ENCODE measurements at regions not wholly inside any gene's neighbourhood (a gene's known extent, or its start where the extent isn't known, plus 50 kb on each side); places are given as distances from the start of the nearest gene placed in this dataset.

GRCh38 chr10:84704101-84704500 is 375.7 kb downstream of the CCSER2 start:
- H3K18ac ChIP-seq (ENCODE audit: low read depth, low read length) = no peak overlapping the region
- CTCF ChIA-PET = no interaction called here

More at GRCh38 chr10:84704101-84704500, 375.7 kb downstream of the CCSER2 start:
- H3K79me1 ChIP-seq (ENCODE audit: low read depth in 1 of 2, low read length in 2 of 2) = no peaks in the 10 kb centered on the region
- H3K4me2 ChIP-seq (ENCODE audit: low read depth, low read length) = no peak overlapping the region
- H4K8ac ChIP-seq (ENCODE audit: low read depth in 2 of 2, low read length in 2 of 2) = no peak overlapping the region
- H3K27ac ChIP-seq (ENCODE audit: insufficient read depth, low read length) = no peak overlapping the region
- H3K4me3 ChIP-seq (ENCODE audit: insufficient read depth, low read depth, low read length) = no peak overlapping the region
- no CpG with 5 or more reads among the region's 3 CpGs for WGBS, 2 experiments (ENCODE audit: extremely low coverage in 2 of 2, insufficient read length in 1 of 2)
- ATAC-seq (ENCODE audit: low read depth) (no peak), DNase-seq (no peak)
- no peak overlapping the region for H2BK20ac ChIP-seq (ENCODE audit: low read depth, low read length)
- H4K91ac ChIP-seq (ENCODE audit: insufficient read depth, low read depth, low read length) = no peak overlapping the region
- H3K23ac ChIP-seq (ENCODE audit: low read depth, low read length) = no peak overlapping the region
- H3K14ac ChIP-seq (replicated peaks; ENCODE audit: low read depth, low read length) = no peak overlapping the region
- H3K4me1 ChIP-seq (ENCODE audit: control insufficient read depth, insufficient read depth, low read length) = no peaks in the 10 kb centered on the region
- BruUV-seq (replicated peaks) = no TSS peak
- in situ Hi-C loops (cut with MboI; ENCODE audit: low sequenced_read_pairs) = no loop called here
- dilution Hi-C loops (cut with HindIII; ENCODE audit: low sequenced_read_pairs, unreplicated experiment) = no loop called here
- H4K5ac ChIP-seq (ENCODE audit: low read depth, low read length) = no peak overlapping the region
- H3K9me1 ChIP-seq (ENCODE audit: insufficient read depth, low read length) = no peaks in the 10 kb centered on the region
- H3K27me3 ChIP-seq (ENCODE audit: control insufficient read depth, insufficient read depth, low read length) = no peaks in the 10 kb centered on the region
- H2BK120ac ChIP-seq (ENCODE audit: low read depth, low read length) = no peak overlapping the region
- H2AK5ac ChIP-seq (ENCODE audit: low read depth, low read length) = no peak overlapping the region
- H2BK15ac ChIP-seq (ENCODE audit: low read depth, low read length) = no peak overlapping the region
- no peak overlapping the region for H2AFZ ChIP-seq (replicated peaks; ENCODE audit: low read length, poor library complexity)
- no peak overlapping the region for H3K4ac ChIP-seq (ENCODE audit: low read depth, low read length)
- no peaks in the 10 kb centered on the region for H3K36me3 ChIP-seq (ENCODE audit: control insufficient read depth, insufficient read depth, low read length)
- H3K56ac ChIP-seq (ENCODE audit: extremely low read depth, insufficient read depth, low read length) = no peak overlapping the region
- no peak overlapping the region for H2AK9ac ChIP-seq (replicated peaks; ENCODE audit: low read depth, low read length, poor library complexity)
- POLR2A ChIA-PET (ENCODE audit: unreplicated experiment) = no interaction called here
- TF ChIP-seq FOS (IDR thresholded peaks at IDR 0.05; ENCODE audit: low read depth, low read length) = no peak
- TF ChIP-seq USF2 (IDR thresholded peaks at IDR 0.05; ENCODE audit: low read depth, low read length) = no peak
- no peak for TF ChIP-seq MXI1 (IDR thresholded peaks at IDR 0.05; ENCODE audit: borderline replicate concordance, low read depth, low read length)
- TF ChIP-seq BHLHE40 (IDR thresholded peaks at IDR 0.05; ENCODE audit: low read depth, low read length) = no peak
- no peak for TF ChIP-seq RFX5 (IDR thresholded peaks at IDR 0.05; ENCODE audit: low read depth, low read length)
- no peak for TF ChIP-seq CTCF (conservative IDR thresholded peaks at IDR 0.05; ENCODE audit: low read depth, low read length)
- TF ChIP-seq RCOR1 (IDR thresholded peaks at IDR 0.05; ENCODE audit: insufficient replicate concordance, low read length) = no peak
- no peak for TF ChIP-seq MAZ (IDR thresholded peaks at IDR 0.05; ENCODE audit: borderline replicate concordance, low read depth, low read length)
- TF ChIP-seq POLR2A (IDR thresholded peaks at IDR 0.05; ENCODE audit: low read depth, low read length) = no peak
- no peak for TF ChIP-seq SMC3 (IDR thresholded peaks at IDR 0.05; ENCODE audit: low read depth, low read length)
- TF ChIP-seq CEBPB (IDR thresholded peaks at IDR 0.05; ENCODE audit: low read depth, low read length) = no peak
- TF ChIP-seq CHD1 (IDR thresholded peaks at IDR 0.05; ENCODE audit: low read depth, low read length) = no peak
- TF ChIP-seq NFE2L2 (IDR thresholded peaks at IDR 0.05; ENCODE audit: low read depth, low read length) = no peak
- no peak for TF ChIP-seq MAFK (IDR thresholded peaks at IDR 0.05; ENCODE audit: low read depth, low read length)
- no peak for TF ChIP-seq ELK1 (IDR thresholded peaks at IDR 0.05; ENCODE audit: borderline replicate concordance, low read depth, low read length)
- H3K9me3 ChIP-seq (ENCODE audit: control insufficient read depth, insufficient read depth, low read length) = peaks cover 4% of the 10 kb centered on the region; the same call in 1 of the 2 replicates
- intact Hi-C loops (cut with micrococcal nuclease) = no loop called here
- H2BK5ac ChIP-seq (ENCODE audit: low read depth, low read length, poor library complexity, severe bottlenecking) = no peak overlapping the region
- no peak overlapping the region for H3K9ac ChIP-seq (ENCODE audit: low read depth, low read length)
- H4K20me1 ChIP-seq (ENCODE audit: insufficient read depth, low read length) = no peaks in the 10 kb centered on the region
